ENCODE measurements at regions not wholly inside any gene's neighbourhood (a gene's known extent, or its start where the extent isn't known, plus 50 kb on each side); places are given as distances from the start of the nearest gene placed in this dataset.
A peak's percentile ranks its signal among the peaks of the same experiment; 100 is the strongest.
"Not testable (repeated sequence)": the region's sequence is repeated elsewhere in the genome, so short reads cannot be mapped to it uniquely, and the experiment has no call there.

DNA sequence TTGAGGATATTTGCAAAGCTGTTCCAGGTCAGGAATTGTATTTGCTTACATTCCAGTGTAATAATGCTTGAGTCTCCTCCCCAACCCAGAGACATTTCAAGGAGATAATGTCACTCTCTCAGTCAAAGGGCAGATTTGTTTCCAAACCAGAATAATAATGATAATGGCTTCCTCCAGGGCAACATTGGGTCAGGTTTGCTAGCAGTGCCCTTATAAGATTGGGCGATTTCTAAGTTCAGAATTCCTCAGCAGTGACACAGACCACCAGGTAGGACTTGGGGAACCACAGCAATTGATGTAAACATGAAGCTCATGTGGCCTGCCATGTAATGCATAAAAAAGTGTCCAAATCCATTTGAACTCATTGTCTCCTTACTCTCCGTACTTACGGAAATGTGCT lies 125.2 kb downstream of the BMP15 start:
- H3K9me3 ChIP-seq: no peaks in the 10 kb centered on the region
- in situ Hi-C loops (cut with MboI; ENCODE audit: low sequenced_read_pairs): no loop called here
- H3K36me3 ChIP-seq (replicated peaks): no peaks in the 10 kb centered on the region
- H3K4me3 ChIP-seq: no peak overlapping the region
- H3K4me1 ChIP-seq: no peaks in the 10 kb centered on the region
- DNase-seq (ENCODE audit: low spot score in 2 of 2): no peak
- no peaks in the 10 kb centered on the region for H3K27me3 ChIP-seq (ENCODE audit: low read depth)

DNA sequence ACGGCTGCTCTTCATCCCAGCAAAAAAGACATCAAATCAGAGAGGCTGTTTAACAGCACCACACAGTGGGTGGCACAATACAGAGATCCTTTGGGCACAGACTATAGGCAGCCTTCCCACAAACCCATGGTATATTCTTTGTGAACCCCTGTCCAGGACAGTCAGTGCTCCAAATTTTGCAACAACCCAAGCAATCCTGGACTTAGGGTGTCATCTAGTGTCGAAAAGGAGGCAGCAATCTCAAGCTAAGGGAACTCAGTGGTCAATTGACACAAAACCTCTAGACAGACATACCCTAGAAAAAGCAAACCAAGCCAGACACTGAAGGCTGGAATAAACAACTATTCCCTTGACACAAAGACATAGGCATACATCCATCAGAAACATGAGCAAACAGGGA lies 137.4 kb downstream of the BMP15 start:
- H3K4me1 ChIP-seq: no peaks in the 10 kb centered on the region
- in situ Hi-C loops (cut with MboI; ENCODE audit: low sequenced_read_pairs): no loop called here
- no peak overlapping the region for H3K4me3 ChIP-seq
- no peaks in the 10 kb centered on the region for H3K9me3 ChIP-seq
- DNase-seq (ENCODE audit: low spot score in 2 of 2): no peak
- peaks cover 8% of the 10 kb centered on the region; the same call in 1 of the 2 replicates for H3K27me3 ChIP-seq (ENCODE audit: low read depth)
- H3K36me3 ChIP-seq (replicated peaks): no peaks in the 10 kb centered on the region

DNA sequence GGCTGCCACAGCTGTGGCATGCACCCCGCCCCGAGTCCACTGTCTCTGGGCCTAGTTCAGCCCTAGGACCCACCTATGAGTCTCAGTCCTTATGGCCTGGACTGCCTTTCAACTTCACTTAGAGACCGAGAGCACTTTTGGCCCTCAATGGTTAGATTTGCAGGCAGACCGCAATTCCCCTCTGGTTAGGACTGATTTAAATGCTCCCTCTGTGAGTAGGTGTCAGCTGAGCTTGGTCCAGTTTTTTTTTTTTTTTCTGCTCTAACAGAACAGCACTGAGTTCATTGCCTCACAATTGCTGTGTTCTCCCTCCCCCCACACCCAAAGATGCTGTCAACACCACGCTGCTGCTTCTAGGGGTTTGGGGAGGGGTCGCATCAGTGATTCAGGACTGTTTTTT lies 143.2 kb downstream of the BMP15 start:
- peaks cover 8% of the 10 kb centered on the region; the same call in 1 of the 2 replicates for H3K27me3 ChIP-seq (ENCODE audit: low read depth)
- H3K9me3 ChIP-seq: no peaks in the 10 kb centered on the region
- no peaks in the 10 kb centered on the region for H3K4me1 ChIP-seq
- in situ Hi-C loops (cut with MboI; ENCODE audit: low sequenced_read_pairs): no loop called here
- H3K4me3 ChIP-seq: no peak overlapping the region
- H3K36me3 ChIP-seq (replicated peaks): no peaks in the 10 kb centered on the region
- DNase-seq (ENCODE audit: low spot score in 2 of 2): no peak

DNA sequence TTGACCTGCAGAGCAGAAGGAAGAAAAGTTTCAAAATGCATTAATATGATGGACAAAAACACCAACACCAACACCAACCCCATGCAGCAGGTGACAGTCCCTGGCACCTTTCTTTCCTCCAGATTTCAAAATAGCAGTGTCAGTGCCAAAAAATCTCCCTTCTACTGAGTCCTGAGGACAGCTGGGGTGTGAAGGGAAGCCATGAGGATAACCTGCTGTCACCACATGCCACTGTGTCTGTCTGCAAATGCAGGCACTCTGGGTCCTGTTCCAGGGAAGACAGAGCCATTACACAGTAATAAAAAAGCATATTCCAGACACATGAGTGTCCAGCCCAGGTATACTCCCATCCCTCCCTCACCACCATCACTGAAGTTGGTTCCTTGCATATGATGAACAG lies 187.5 kb downstream of the BMP15 start:
- H3K4me1 ChIP-seq: no peaks in the 10 kb centered on the region
- in situ Hi-C loops (cut with MboI; ENCODE audit: low sequenced_read_pairs): no loop called here
- no peaks in the 10 kb centered on the region for H3K27me3 ChIP-seq (ENCODE audit: low read depth)

DNA sequence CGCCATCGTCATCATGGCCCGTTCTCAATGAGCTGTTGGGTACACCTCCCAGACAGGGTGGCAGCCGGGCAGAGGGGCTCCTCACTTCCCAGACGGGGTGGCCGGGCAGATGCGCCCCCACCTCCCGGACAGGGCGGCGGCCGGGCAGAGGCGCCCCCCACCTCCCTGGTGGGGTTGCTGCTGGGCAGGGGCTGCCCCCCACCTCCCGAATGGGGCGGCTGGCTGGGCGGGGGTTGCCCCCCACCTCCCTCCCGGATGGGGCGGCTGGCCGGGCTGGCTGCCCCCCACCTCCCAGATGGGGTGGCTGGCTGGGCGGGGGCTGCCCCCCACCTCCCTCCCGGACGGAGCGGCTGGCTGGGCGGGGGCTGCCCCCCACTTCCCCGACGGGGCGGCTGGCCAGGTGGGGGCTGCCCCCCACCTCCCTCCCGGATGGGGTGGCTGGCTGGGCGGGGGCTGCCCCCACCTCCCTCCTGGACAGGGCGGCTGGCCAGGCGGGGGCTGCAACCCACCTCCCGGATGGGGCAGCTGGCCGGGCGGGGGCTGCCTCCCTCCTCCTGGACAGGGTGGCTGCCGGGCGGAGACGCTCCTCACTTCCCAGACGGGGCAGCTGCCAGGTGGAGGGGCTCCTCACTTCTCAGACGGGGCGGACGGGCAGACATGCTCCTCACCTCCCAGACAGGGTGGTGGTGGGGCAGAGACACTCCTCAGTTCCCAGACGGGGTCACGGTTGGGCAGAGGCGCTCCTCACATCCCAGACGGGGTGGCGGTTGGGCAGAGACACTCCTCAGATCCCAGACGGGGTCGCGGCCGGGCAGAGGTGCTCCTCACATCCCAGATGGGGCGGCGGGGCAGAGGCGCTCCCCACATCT lies 208.8 kb downstream of the BMP15 start:
- H3K9me3 ChIP-seq; H3K36me3 ChIP-seq (replicated peaks); DNase-seq (ENCODE audit: low spot score in 2 of 2); H3K4me3 ChIP-seq; H3K27me3 ChIP-seq (ENCODE audit: low read depth); H3K4me1 ChIP-seq; in situ Hi-C loops (cut with MboI; ENCODE audit: low sequenced_read_pairs): not testable (repeated sequence)

More for the DNA sequence above, 187.5 kb downstream of the BMP15 start:
- H3K4me3 ChIP-seq: no peak overlapping the region
- DNase-seq (ENCODE audit: low spot score in 2 of 2): no peak
- H3K9me3 ChIP-seq: no peaks in the 10 kb centered on the region
- H3K36me3 ChIP-seq (replicated peaks): no peaks in the 10 kb centered on the region

DNA sequence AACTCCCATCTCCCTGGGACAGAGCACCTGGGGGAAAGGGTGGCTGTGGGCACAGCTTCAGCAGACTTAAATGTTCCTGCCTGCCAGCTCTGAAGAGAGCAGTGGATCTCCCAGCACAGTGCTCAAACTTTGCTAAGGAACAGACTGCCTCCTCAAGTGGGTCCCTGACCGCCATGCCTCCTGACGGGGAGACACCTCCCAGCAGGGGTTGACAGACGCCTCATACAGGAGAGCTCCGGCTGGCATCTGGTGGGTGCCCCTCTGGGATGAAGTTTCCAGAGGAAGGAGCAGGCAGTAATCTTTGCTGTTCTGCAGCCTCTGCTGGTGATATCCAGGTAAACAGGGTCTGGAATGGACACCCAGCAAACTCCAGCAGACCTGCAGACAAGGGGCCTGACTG lies 206.9 kb upstream of the NUDT10 start:
- H3K4me1 ChIP-seq; H3K36me3 ChIP-seq (replicated peaks): not testable (repeated sequence)
- in situ Hi-C loops (cut with MboI; ENCODE audit: low sequenced_read_pairs): loop anchor here (10.0 to 25.0 kb wide), 2 partner anchors 59 to 312 kb away; no protein-coding TSS in a partner anchor

DNA sequence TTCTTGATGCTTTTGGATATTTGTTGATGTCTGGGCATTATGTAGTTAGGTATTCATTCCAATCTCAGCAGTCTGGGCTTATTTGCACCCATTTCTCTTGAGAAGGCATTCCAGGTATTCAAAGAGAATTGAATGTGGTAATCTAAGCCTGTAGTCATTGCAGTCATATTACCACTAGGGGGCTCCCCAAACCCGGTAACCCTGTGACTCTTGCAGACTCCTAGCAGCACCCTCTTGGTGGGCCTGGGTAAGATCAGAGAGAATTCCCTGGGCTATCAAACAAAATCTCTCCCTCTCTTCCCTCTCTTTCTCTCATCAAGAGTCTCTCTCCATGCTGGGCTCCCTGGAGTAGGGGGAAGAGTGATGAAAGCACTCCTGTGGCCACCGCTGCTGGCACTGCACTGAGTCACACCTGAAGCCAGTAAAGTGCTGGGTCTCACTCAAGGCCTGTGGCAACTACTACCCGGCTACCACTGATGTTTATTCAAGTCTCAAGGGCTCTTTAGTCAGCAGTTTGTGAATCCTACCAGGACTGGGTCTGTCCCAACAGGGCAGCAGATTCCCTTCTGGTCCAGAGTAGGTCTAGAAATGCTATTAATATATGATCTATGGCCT lies 187.7 kb upstream of the NUDT10 start:
- DNase-seq (ENCODE audit: low spot score in 2 of 2): peak; percentile 67 to 79

More for the DNA sequence above, 206.9 kb upstream of the NUDT10 start:
- not testable (repeated sequence) for H3K4me3 ChIP-seq; H3K9me3 ChIP-seq; DNase-seq (ENCODE audit: low spot score in 2 of 2); H3K27me3 ChIP-seq (ENCODE audit: low read depth)

DNA sequence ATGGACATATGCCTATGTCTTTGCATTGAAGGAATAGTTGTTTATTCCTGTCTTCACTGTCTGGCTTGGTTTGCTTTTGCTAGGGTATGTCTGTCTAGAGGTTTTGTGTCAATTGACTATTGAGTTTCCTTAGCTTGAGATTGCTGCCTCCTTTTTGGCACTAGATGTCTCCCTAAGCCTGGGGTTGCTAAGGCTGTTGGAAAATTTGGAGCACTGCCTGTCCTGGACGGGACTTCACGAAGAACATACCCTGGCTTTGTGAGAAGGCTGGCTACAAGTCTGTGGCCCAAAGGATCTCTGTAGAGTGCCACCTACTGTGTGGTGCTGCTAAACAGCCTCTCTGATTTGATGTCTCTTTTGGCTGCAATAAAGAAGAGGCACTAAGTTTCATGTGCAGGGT lies 183.8 kb upstream of the NUDT10 start:
- in situ Hi-C loops (cut with MboI; ENCODE audit: low sequenced_read_pairs): loop anchor here (25.0 kb wide), 1 partner anchor 288 kb away; no protein-coding TSS in a partner anchor

More for the DNA sequence above, 187.7 kb upstream of the NUDT10 start:
- Histone ChIP-seq H3K4me1 (peaks cover 2% of the 10 kb centered on the region; the same call in 1 of the 2 replicates), H3K4me3 (no peak overlapping the region), H3K36me3 (replicated peaks) (no peaks in the 10 kb centered on the region), H3K9me3 (no peaks in the 10 kb centered on the region), H3K27me3 (ENCODE audit: low read depth) (peaks cover 12% of the 10 kb centered on the region)
- in situ Hi-C loops (cut with MboI; ENCODE audit: low sequenced_read_pairs): loop anchor here (25.0 kb wide), 1 partner anchor 292 kb away; no protein-coding TSS in a partner anchor

DNA sequence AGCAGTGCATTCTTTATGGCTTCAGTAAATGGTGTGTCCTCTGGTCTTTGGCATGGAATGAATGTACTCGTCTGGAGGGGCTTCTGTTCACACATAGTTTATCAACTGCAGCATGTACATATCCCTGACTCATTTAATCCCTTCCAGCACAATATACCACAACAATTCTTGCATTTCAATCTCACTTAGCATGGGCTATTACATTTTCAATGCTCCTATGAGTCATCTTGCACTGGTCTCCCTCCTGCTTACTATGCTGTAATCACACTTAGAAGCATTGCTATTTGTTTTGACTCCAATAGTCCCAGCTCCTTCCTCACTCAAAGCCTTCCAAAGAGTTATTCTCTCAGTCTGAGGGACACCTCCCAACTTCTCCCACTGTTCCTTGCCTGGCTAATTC lies 180.9 kb upstream of the NUDT10 start:
- Histone ChIP-seq H3K4me3 (no peak overlapping the region), H3K9me3 (no peaks in the 10 kb centered on the region), H3K36me3 (replicated peaks) (no peaks in the 10 kb centered on the region), H3K27me3 (ENCODE audit: low read depth) (peaks cover 4% of the 10 kb centered on the region; the same call in 1 of the 2 replicates), H3K4me1 (no peaks in the 10 kb centered on the region)
- in situ Hi-C loops (cut with MboI; ENCODE audit: low sequenced_read_pairs): no loop called here
- no peak for DNase-seq (ENCODE audit: low spot score in 2 of 2)

More for the DNA sequence above, 183.8 kb upstream of the NUDT10 start:
- peak; percentile 19 to 23 for DNase-seq (ENCODE audit: low spot score in 2 of 2)
- no peaks in the 10 kb centered on the region for H3K4me1 ChIP-seq
- no peaks in the 10 kb centered on the region for H3K36me3 ChIP-seq (replicated peaks)
- H3K27me3 ChIP-seq (ENCODE audit: low read depth): peaks cover 9% of the 10 kb centered on the region; the same call in 1 of the 2 replicates
- no peak overlapping the region for H3K4me3 ChIP-seq
- no peaks in the 10 kb centered on the region for H3K9me3 ChIP-seq

DNA sequence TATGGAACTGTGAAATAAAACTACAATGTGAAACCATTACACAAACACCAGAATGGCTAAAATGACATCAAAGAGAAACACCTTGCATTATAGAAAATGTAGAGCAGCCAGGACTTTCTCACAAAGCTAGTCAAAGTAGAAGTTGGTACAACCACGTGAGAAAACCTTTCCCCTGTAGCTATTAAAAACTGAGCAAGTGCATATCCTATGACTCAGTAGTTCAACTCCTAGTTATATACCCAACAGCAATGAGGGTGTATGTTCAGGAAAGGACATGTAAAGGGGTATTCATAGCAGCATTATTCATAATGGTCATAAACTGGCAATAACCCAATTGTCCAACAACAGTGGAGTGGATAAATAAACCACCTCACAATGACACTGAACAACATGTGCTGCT lies 177.5 kb upstream of the NUDT10 start:
- Histone ChIP-seq H3K4me1 (no peaks in the 10 kb centered on the region), H3K27me3 (ENCODE audit: low read depth) (no peaks in the 10 kb centered on the region), H3K4me3 (no peak overlapping the region), H3K9me3 (no peaks in the 10 kb centered on the region), H3K36me3 (replicated peaks) (no peaks in the 10 kb centered on the region)
- in situ Hi-C loops (cut with MboI; ENCODE audit: low sequenced_read_pairs): no loop called here
- no peak for DNase-seq (ENCODE audit: low spot score in 2 of 2)

DNA sequence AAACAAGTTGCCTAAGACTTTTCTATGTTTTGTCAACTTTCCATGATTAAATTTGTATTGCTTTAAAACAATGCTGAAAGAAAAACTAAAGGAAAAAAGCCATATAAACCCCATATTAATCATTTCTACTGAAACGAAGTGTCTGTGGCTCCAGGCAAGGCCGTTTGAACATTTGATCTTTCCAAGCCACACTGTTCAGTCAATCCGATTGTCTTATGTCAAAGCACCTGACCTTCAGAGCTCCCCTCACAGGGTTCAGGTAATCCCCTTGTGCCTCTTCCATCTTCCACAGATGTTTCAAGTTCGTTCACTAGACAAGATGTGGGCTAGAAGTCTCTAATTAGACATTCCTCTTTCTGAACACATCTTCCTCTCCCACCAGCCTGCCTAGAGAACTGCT lies 177.1 kb upstream of the NUDT10 start:
- Histone ChIP-seq H3K27me3 (ENCODE audit: low read depth) (no peaks in the 10 kb centered on the region), H3K36me3 (replicated peaks) (no peaks in the 10 kb centered on the region), H3K9me3 (no peaks in the 10 kb centered on the region), H3K4me1 (no peaks in the 10 kb centered on the region), H3K4me3 (no peak overlapping the region)
- DNase-seq (ENCODE audit: low spot score in 2 of 2): no peak
- in situ Hi-C loops (cut with MboI; ENCODE audit: low sequenced_read_pairs): no loop called here

DNA sequence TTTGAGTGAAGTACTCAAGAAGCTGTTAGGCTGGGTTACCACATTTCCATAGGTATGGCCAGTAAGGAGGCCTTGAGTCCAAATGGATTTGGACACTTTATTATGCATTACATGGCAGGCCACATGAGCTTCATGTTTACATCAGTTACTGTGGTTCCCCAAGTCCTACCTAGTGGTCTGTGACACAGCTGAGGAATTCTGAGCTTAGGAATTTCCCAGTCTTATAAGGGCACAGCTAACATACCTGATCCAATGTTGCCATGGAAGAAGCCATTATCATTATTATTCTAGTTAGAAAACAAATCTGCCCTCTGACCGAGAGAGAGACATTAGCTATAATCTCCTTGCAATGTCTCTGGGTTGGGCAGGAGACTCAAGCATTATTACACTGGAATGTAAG lies 174.4 kb upstream of the NUDT10 start:
- no peak overlapping the region for H3K4me3 ChIP-seq
- H3K9me3 ChIP-seq: no peaks in the 10 kb centered on the region
- no peaks in the 10 kb centered on the region for H3K36me3 ChIP-seq (replicated peaks)
- no peak for DNase-seq (ENCODE audit: low spot score in 2 of 2)
- H3K27me3 ChIP-seq (ENCODE audit: low read depth): no peaks in the 10 kb centered on the region
- no peaks in the 10 kb centered on the region for H3K4me1 ChIP-seq
- in situ Hi-C loops (cut with MboI; ENCODE audit: low sequenced_read_pairs): no loop called here

DNA sequence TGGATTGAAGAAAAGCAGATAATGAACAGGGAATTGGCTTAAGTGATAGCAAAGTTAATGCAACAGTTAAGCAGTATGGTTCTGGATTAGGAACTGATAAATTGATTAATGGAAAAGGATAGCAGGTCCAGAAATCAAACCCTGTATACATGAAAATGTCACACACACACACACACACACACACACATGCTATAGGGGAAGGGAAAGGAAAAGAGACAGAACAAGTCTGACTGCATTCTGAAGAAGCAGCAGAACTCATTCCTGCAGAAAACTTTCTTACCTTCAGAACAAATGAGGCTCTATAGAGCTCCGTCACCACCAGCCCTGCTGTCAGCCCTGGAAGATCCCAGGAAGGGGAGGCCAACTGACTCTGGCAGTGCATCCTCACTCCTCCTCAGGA lies 173.2 kb upstream of the NUDT10 start:
- H3K4me3 ChIP-seq; H3K9me3 ChIP-seq; H3K36me3 ChIP-seq (replicated peaks); DNase-seq (ENCODE audit: low spot score in 2 of 2); in situ Hi-C loops (cut with MboI; ENCODE audit: low sequenced_read_pairs); H3K4me1 ChIP-seq; H3K27me3 ChIP-seq (ENCODE audit: low read depth): not testable (repeated sequence)

DNA sequence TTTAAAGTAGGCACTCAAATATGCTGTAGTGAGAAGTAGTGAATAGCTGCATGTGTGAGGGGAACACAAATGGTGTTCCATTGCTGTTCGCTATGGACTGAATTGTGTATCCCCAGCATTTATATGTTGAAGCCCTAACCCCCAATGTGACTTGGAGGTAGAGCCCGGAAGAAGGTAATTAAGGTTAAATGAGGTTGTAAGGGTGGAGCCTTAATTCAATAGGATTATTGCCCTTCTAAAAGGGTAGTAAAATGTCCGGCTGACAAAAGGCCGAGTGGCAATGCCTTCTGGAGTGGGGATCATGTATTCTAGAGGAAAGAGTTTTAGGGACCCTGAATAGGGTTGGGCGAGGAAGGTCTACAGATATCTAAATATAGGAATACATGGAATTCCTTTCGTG lies 168.9 kb upstream of the NUDT10 start:
- peaks cover 4% of the 10 kb centered on the region; the same call in 1 of the 2 replicates for H3K27me3 ChIP-seq (ENCODE audit: low read depth)
- no peak overlapping the region for H3K4me3 ChIP-seq
- in situ Hi-C loops (cut with MboI; ENCODE audit: low sequenced_read_pairs): no loop called here
- DNase-seq (ENCODE audit: low spot score in 2 of 2): no peak
- H3K36me3 ChIP-seq (replicated peaks): no peaks in the 10 kb centered on the region
- H3K4me1 ChIP-seq: no peaks in the 10 kb centered on the region
- no peaks in the 10 kb centered on the region for H3K9me3 ChIP-seq
